Mesendoderm (in vitro differentiated cells): ENCODE measurements at regions not wholly inside any gene's neighbourhood (a gene's known extent, or its start where the extent isn't known, plus 50 kb on each side); places are given as distances from the start of the nearest gene placed in this dataset.

Experiments used
- DNase-seq: peaks from one replicate; pipeline ENCODE4 v3.0.0; 2013
- H2AK5ac ChIP-seq: 2 replicates; pipeline ENCODE4 v1.6.1; 2013; ENCODE audit warnings: low read length, inconsistent platforms
- H2BK120ac ChIP-seq: 2 replicates; pipeline ENCODE4 v1.6.1; 2013; ENCODE audit warnings: low read depth, mild to moderate bottlenecking, low read length, moderate library complexity, mixed read lengths
- H2BK15ac ChIP-seq: replicated peaks from 2 replicates; pipeline ENCODE4 v1.6.1; 2013; ENCODE audit warnings: low read depth, mild to moderate bottlenecking, moderate library complexity
- H2BK5ac ChIP-seq: 2 replicates; pipeline ENCODE4 v1.6.1; 2013; ENCODE audit warnings: low read length, inconsistent platforms
- H3K18ac ChIP-seq: 2 replicates; pipeline ENCODE4 v1.6.1; 2013; ENCODE audit warnings: mild to moderate bottlenecking, low read length, mixed read lengths
- H3K23ac ChIP-seq: one replicate; pipeline ENCODE4 v1.6.1; 2013; ENCODE audit warnings: low read length
- H3K27ac ChIP-seq: 2 replicates; pipeline ENCODE4 v1.5.1; 2013; ENCODE audit warnings: low read depth, mild to moderate bottlenecking, inconsistent platforms, low read length, moderate library complexity
- H3K27me3 ChIP-seq: 2 replicates; pipeline ENCODE4 v1.6.1; 2013; ENCODE audit warnings: low read length, control low read depth, mild to moderate bottlenecking, inconsistent platforms; ENCODE audit not compliant: insufficient read depth, poor library complexity
- H3K36me3 ChIP-seq: 2 replicates; pipeline ENCODE4 v1.6.1; 2013; ENCODE audit warnings: low read length, inconsistent platforms; ENCODE audit not compliant: control insufficient read depth, insufficient read depth
- H3K4ac ChIP-seq: one replicate; pipeline ENCODE4 v1.6.1; 2013; ENCODE audit warnings: low read depth, mild to moderate bottlenecking, low read length, moderate library complexity
- H3K4me1 ChIP-seq: 2 replicates; pipeline ENCODE4 v1.6.1; 2013; ENCODE audit warnings: low read depth, low read length, inconsistent platforms; ENCODE audit not compliant: control insufficient read depth
- H3K4me2 ChIP-seq: 2 replicates; pipeline ENCODE4 v1.6.1; 2013; ENCODE audit warnings: low read length
- H3K4me3 ChIP-seq: 2 replicates; pipeline ENCODE4 v1.5.1; 2013; ENCODE audit warnings: mild to moderate bottlenecking, low read length
- H3K56ac ChIP-seq: one replicate; pipeline ENCODE4 v1.6.1; 2013; ENCODE audit warnings: low read length
- H3K79me1 ChIP-seq: 2 replicates; pipeline ENCODE4 v1.6.1; 2013; ENCODE audit warnings: low read length, inconsistent platforms
- H3K79me2 ChIP-seq: 2 replicates; pipeline ENCODE4 v1.6.1; 2013; ENCODE audit warnings: mild to moderate bottlenecking, low read length; ENCODE audit not compliant: control insufficient read depth, insufficient read depth
- H3K9ac ChIP-seq: 2 replicates; pipeline ENCODE4 v1.6.1; 2013; ENCODE audit warnings: low read length, inconsistent platforms
- H4K5ac ChIP-seq: one replicate; pipeline ENCODE4 v1.6.1; 2013; ENCODE audit warnings: low read length
- H4K8ac ChIP-seq: one replicate; pipeline ENCODE4 v1.6.1; 2013; ENCODE audit warnings: low read depth, mild to moderate bottlenecking, control low read depth, low read length, moderate library complexity
- WGBS: extraction: QIAGEN DNeasy Blood & Tissue Kit; methylation state at CpG from one replicate; pipeline ENCODE4 v1.1.7; 2013; ENCODE audit warnings: low lambda C conversion rate, missing lambda C conversion rate; ENCODE audit not compliant: insufficient coverage; ENCODE audit errors: extremely low coverage; 5-methylcytosine and 5-hydroxymethylcytosine counted together

GRCh38 chr4:31104577-31104976 is 384.4 kb downstream of the PCDH7 start:
- Histone ChIP-seq H3K23ac (no peak overlapping the region), H2AK5ac (no peak overlapping the region), H2BK120ac (no peak overlapping the region), H3K79me1 (no peaks in the 10 kb centered on the region), H3K4me1 (no peaks in the 10 kb centered on the region), H4K5ac (no peak overlapping the region), H3K36me3 (no peaks in the 10 kb centered on the region), H2BK15ac (no peak overlapping the region), H3K4me2 (no peak overlapping the region), H3K18ac (no peak overlapping the region), H4K8ac (no peak overlapping the region), H3K27ac (no peak overlapping the region), H3K56ac (no peak overlapping the region), H2BK5ac (no peak overlapping the region), H3K27me3 (no peaks in the 10 kb centered on the region), H3K9ac (no peak overlapping the region), H3K4ac (no peak overlapping the region), H3K79me2 (no peaks in the 10 kb centered on the region), H3K4me3 (no peak overlapping the region)
- DNase-seq, result no peak
- no CpG with 5 or more reads among the region's 3 CpGs for WGBS

GRCh38 chr4:31106419-31106818 is 386.2 kb downstream of the PCDH7 start:
- no peak overlapping the region for H3K4me2 ChIP-seq
- no peak overlapping the region for H2BK5ac ChIP-seq
- no peak overlapping the region for H3K4ac ChIP-seq
- DNase-seq, result no peak
- H3K4me3 ChIP-seq, result no peak overlapping the region
- H3K36me3 ChIP-seq, result no peaks in the 10 kb centered on the region
- no peak overlapping the region for H2BK15ac ChIP-seq
- H3K27ac ChIP-seq, result no peak overlapping the region
- H2AK5ac ChIP-seq, result no peak overlapping the region
- no peak overlapping the region for H4K5ac ChIP-seq
- H3K9ac ChIP-seq, result no peak overlapping the region
- no peak overlapping the region for H3K23ac ChIP-seq
- H3K27me3 ChIP-seq, result no peaks in the 10 kb centered on the region
- no peaks in the 10 kb centered on the region for H3K79me2 ChIP-seq
- H3K4me1 ChIP-seq, result no peaks in the 10 kb centered on the region
- no peak overlapping the region for H3K18ac ChIP-seq
- H3K56ac ChIP-seq, result no peak overlapping the region
- no peaks in the 10 kb centered on the region for H3K79me1 ChIP-seq
- H2BK120ac ChIP-seq, result no peak overlapping the region
- H4K8ac ChIP-seq, result no peak overlapping the region
- no CpG with 5 or more reads among the region's 1 CpG for WGBS

- H3K23ac ChIP-seq, result no peak overlapping the region
- H3K79me1 ChIP-seq, result no peaks in the 10 kb centered on the region
- H2BK5ac ChIP-seq, result no peak overlapping the region
- no CpG with 5 or more reads among the region's 2 CpGs for WGBS
- H3K56ac ChIP-seq, result no peak overlapping the region
- H3K9ac ChIP-seq, result no peak overlapping the region
- no peak overlapping the region for H4K5ac ChIP-seq
- H3K4me3 ChIP-seq, result no peak overlapping the region
- no peak overlapping the region for H2BK120ac ChIP-seq
- no peak overlapping the region for H3K4me2 ChIP-seq
- H3K18ac ChIP-seq, result no peak overlapping the region
- no peaks in the 10 kb centered on the region for H3K79me2 ChIP-seq
- H2BK15ac ChIP-seq, result no peak overlapping the region
- H3K36me3 ChIP-seq, result no peaks in the 10 kb centered on the region
- DNase-seq, result no peak
- no peak overlapping the region for H2AK5ac ChIP-seq
- H3K27me3 ChIP-seq, result no peaks in the 10 kb centered on the region
- no peaks in the 10 kb centered on the region for H3K4me1 ChIP-seq
- H4K8ac ChIP-seq, result no peak overlapping the region
- no peak overlapping the region for H3K27ac ChIP-seq
- H3K4ac ChIP-seq, result no peak overlapping the region
Measured at GRCh38 chr4:31107362-31107761, 387.2 kb downstream of the PCDH7 start.

GRCh38 chr4:31108762-31109161 is 388.6 kb downstream of the PCDH7 start:
- Histone ChIP-seq H3K79me1 (no peaks in the 10 kb centered on the region), H2BK5ac (no peak overlapping the region), H2AK5ac (no peak overlapping the region), H3K27ac (no peak overlapping the region), H3K18ac (no peak overlapping the region), H2BK120ac (no peak overlapping the region), H3K27me3 (no peaks in the 10 kb centered on the region), H4K5ac (no peak overlapping the region), H3K9ac (no peak overlapping the region), H3K4me3 (no peak overlapping the region), H3K23ac (no peak overlapping the region), H3K4ac (no peak overlapping the region), H4K8ac (no peak overlapping the region), H3K36me3 (no peaks in the 10 kb centered on the region), H3K56ac (no peak overlapping the region), H2BK15ac (no peak overlapping the region), H3K4me2 (no peak overlapping the region), H3K4me1 (no peaks in the 10 kb centered on the region), H3K79me2 (no peaks in the 10 kb centered on the region)
- WGBS, result no CpG with 5 or more reads among the region's 1 CpG
- peak; percentile 30 for DNase-seq

GRCh38 chr4:31111790-31112189 is 391.6 kb downstream of the PCDH7 start:
- Histone ChIP-seq H4K5ac (no peak overlapping the region), H3K36me3 (no peaks in the 10 kb centered on the region), H3K27ac (no peak overlapping the region), H3K23ac (no peak overlapping the region), H3K4me3 (no peak overlapping the region), H3K4me2 (no peak overlapping the region), H3K4me1 (no peaks in the 10 kb centered on the region), H3K79me2 (no peaks in the 10 kb centered on the region), H2AK5ac (no peak overlapping the region), H3K27me3 (no peaks in the 10 kb centered on the region), H3K79me1 (no peaks in the 10 kb centered on the region), H2BK120ac (no peak overlapping the region), H2BK15ac (no peak overlapping the region), H2BK5ac (no peak overlapping the region), H3K18ac (no peak overlapping the region), H4K8ac (no peak overlapping the region), H3K4ac (no peak overlapping the region), H3K56ac (no peak overlapping the region), H3K9ac (no peak overlapping the region)
- no peak for DNase-seq

GRCh38 chr4:31114816-31115215 is 394.6 kb downstream of the PCDH7 start:
- no peak for DNase-seq
- no peak overlapping the region for H3K4ac ChIP-seq
- no peaks in the 10 kb centered on the region for H3K4me1 ChIP-seq
- H3K9ac ChIP-seq, result no peak overlapping the region
- H2BK15ac ChIP-seq, result no peak overlapping the region
- no CpG with 5 or more reads among the region's 6 CpGs for WGBS
- no peak overlapping the region for H4K5ac ChIP-seq
- no peak overlapping the region for H3K56ac ChIP-seq
- H3K79me2 ChIP-seq, result no peaks in the 10 kb centered on the region
- no peaks in the 10 kb centered on the region for H3K27me3 ChIP-seq
- H2AK5ac ChIP-seq, result no peak overlapping the region
- H3K27ac ChIP-seq, result no peak overlapping the region
- H2BK120ac ChIP-seq, result no peak overlapping the region
- no peak overlapping the region for H3K4me3 ChIP-seq
- no peak overlapping the region for H2BK5ac ChIP-seq
- no peaks in the 10 kb centered on the region for H3K79me1 ChIP-seq
- no peak overlapping the region for H4K8ac ChIP-seq
- H3K23ac ChIP-seq, result no peak overlapping the region
- H3K36me3 ChIP-seq, result no peaks in the 10 kb centered on the region
- H3K18ac ChIP-seq, result no peak overlapping the region
- H3K4me2 ChIP-seq, result no peak overlapping the region
